ENCODE measurements at regions not wholly inside any gene's neighbourhood (a gene's known extent, or its start where the extent isn't known, plus 50 kb on each side); places are given as distances from the start of the nearest gene placed in this dataset.
"Not testable (repeated sequence)": the region's sequence is repeated elsewhere in the genome, so short reads cannot be mapped to it uniquely, and the experiment has no call there.

- ATAC-seq (no peak), DNase-seq (no peak)
- no peak overlapping the region for H3K27ac Mint-ChIP-seq
- no peaks in the 10 kb centered on the region for H3K36me3 Mint-ChIP-seq (ENCODE audit: low read depth)
- ChIA-PET POLR2A (no interaction called here), CTCF (no interaction called here)
- no peak for TF ChIP-seq CTCF (IDR thresholded peaks at IDR 0.05)
- H3K27me3 Mint-ChIP-seq = peaks cover 1% of the 10 kb centered on the region
- intact Hi-C loops (cut with micrococcal nuclease) = no loop called here
- H3K4me3 Mint-ChIP-seq = no peak overlapping the region
- H3K9me3 Mint-ChIP-seq = peaks cover 8% of the 10 kb centered on the region
- H3K4me1 Mint-ChIP-seq (ENCODE audit: low read depth) = no peaks in the 10 kb centered on the region
These were observed 162.7 kb upstream of the NYAP2 start for GRCh38 chr2:225236769-225237323.

GRCh38 chr2:225233234-225233633 is 166.3 kb upstream of the NYAP2 start:
- DNase-seq = no peak
- H3K4me3 Mint-ChIP-seq = no peak overlapping the region
- no peak for TF ChIP-seq CTCF (IDR thresholded peaks at IDR 0.05)
- H3K4me1 Mint-ChIP-seq (ENCODE audit: low read depth) = no peaks in the 10 kb centered on the region
- H3K9me3 Mint-ChIP-seq = peaks cover 7% of the 10 kb centered on the region
- intact Hi-C loops (cut with micrococcal nuclease) = no loop called here
- no peaks in the 10 kb centered on the region for H3K36me3 Mint-ChIP-seq (ENCODE audit: low read depth)
- H3K27ac Mint-ChIP-seq = no peak overlapping the region
- ATAC-seq = no peak
- ChIA-PET POLR2A (no interaction called here), CTCF (no interaction called here)
- H3K27me3 Mint-ChIP-seq = no peaks in the 10 kb centered on the region

GRCh38 chr2:225231900-225232299 is 167.6 kb upstream of the NYAP2 start:
- intact Hi-C loops (cut with micrococcal nuclease) = no loop called here
- H3K4me1 Mint-ChIP-seq (ENCODE audit: low read depth) = no peaks in the 10 kb centered on the region
- no peaks in the 10 kb centered on the region for H3K27me3 Mint-ChIP-seq
- H3K27ac Mint-ChIP-seq = no peak overlapping the region
- ChIA-PET POLR2A (no interaction called here), CTCF (no interaction called here)
- no peaks in the 10 kb centered on the region for H3K9me3 Mint-ChIP-seq
- no peak for TF ChIP-seq CTCF (IDR thresholded peaks at IDR 0.05)
- DNase-seq (no peak), ATAC-seq (no peak)
- H3K4me3 Mint-ChIP-seq = no peak overlapping the region
- H3K36me3 Mint-ChIP-seq (ENCODE audit: low read depth) = no peaks in the 10 kb centered on the region

GRCh38 chr2:225229346-225229745 is 170.2 kb upstream of the NYAP2 start:
- H3K36me3 Mint-ChIP-seq (ENCODE audit: low read depth); H3K4me3 Mint-ChIP-seq; ATAC-seq; POLR2A ChIA-PET; DNase-seq; H3K27me3 Mint-ChIP-seq; H3K9me3 Mint-ChIP-seq; H3K4me1 Mint-ChIP-seq (ENCODE audit: low read depth); intact Hi-C loops (cut with micrococcal nuclease); H3K27ac Mint-ChIP-seq: not testable (repeated sequence)
- CTCF ChIA-PET = interaction anchor here (0.5 kb wide), 1 partner anchor 22 kb away, joined by 4 read pairs; no protein-coding TSS in a partner anchor

GRCh38 chr2:225226441-225226840 is 173.1 kb upstream of the NYAP2 start:
- no peak overlapping the region for H3K4me3 Mint-ChIP-seq
- H3K27ac Mint-ChIP-seq = no peak overlapping the region
- intact Hi-C loops (cut with micrococcal nuclease) = no loop called here
- ChIA-PET POLR2A (no interaction called here), CTCF (no interaction called here)
- DNase-seq (no peak), ATAC-seq (no peak)
- no peaks in the 10 kb centered on the region for H3K36me3 Mint-ChIP-seq (ENCODE audit: low read depth)
- no peak for TF ChIP-seq CTCF (IDR thresholded peaks at IDR 0.05)
- no peaks in the 10 kb centered on the region for H3K27me3 Mint-ChIP-seq
- no peaks in the 10 kb centered on the region for H3K4me1 Mint-ChIP-seq (ENCODE audit: low read depth)
- H3K9me3 Mint-ChIP-seq = no peaks in the 10 kb centered on the region

GRCh38 chr2:225223301-225223700 is 176.2 kb upstream of the NYAP2 start:
- POLR2A ChIA-PET = no interaction called here
- intact Hi-C loops (cut with micrococcal nuclease) = no loop called here

More at GRCh38 chr2:225223301-225223700, 176.2 kb upstream of the NYAP2 start:
- CTCF ChIA-PET = interaction anchor here (1.2 kb wide), 1 partner anchor 35 kb away, joined by 3 read pairs; no protein-coding TSS in a partner anchor
- H3K4me3 Mint-ChIP-seq = no peak overlapping the region
- no peak for TF ChIP-seq CTCF (IDR thresholded peaks at IDR 0.05)
- H3K36me3 Mint-ChIP-seq (ENCODE audit: low read depth) = no peaks in the 10 kb centered on the region
- H3K9me3 Mint-ChIP-seq = no peaks in the 10 kb centered on the region
- DNase-seq = no peak
- no peaks in the 10 kb centered on the region for H3K27me3 Mint-ChIP-seq
- H3K4me1 Mint-ChIP-seq (ENCODE audit: low read depth) = no peaks in the 10 kb centered on the region
- no peak for ATAC-seq
- H3K27ac Mint-ChIP-seq = no peak overlapping the region

Data from activated CD8-positive, alpha-beta T cell treated with anti-CD3 and anti-CD28 coated beads for 36 hours (primary cell).